ENCODE measurements at regions not wholly inside any gene's neighbourhood (a gene's known extent, or its start where the extent isn't known, plus 50 kb on each side); places are given as distances from the start of the nearest gene placed in this dataset.

- H3K27ac ChIP-seq = no peak overlapping the region
- no peak overlapping the region for H3K4me3 ChIP-seq
- H3K36me3 ChIP-seq = no peaks in the 10 kb centered on the region
- no peak for ATAC-seq
- intact Hi-C loops (cut with DNase I) = no loop called here
- TF ChIP-seq CTCF (IDR thresholded peaks at IDR 0.05) = no peak
- H3K27me3 ChIP-seq = no peaks in the 10 kb centered on the region
- no peaks in the 10 kb centered on the region for H3K9me3 ChIP-seq
- DNase-seq = no peak
- H3K4me1 ChIP-seq = peaks cover 6% of the 10 kb centered on the region
Measured at GRCh38 chr13:29909081-29909730, 58.8 kb upstream of the UBL3 start.

GRCh38 chr13:29908416-29909080 lies 58.1 kb upstream of the UBL3 start:
- ATAC-seq (no peak), DNase-seq (no peak)
- H3K27ac ChIP-seq = no peak overlapping the region
- no peaks in the 10 kb centered on the region for H3K9me3 ChIP-seq
- intact Hi-C loops (cut with DNase I) = no loop called here
- no peaks in the 10 kb centered on the region for H3K36me3 ChIP-seq
- TF ChIP-seq CTCF (IDR thresholded peaks at IDR 0.05) = no peak
- no peak overlapping the region for H3K4me3 ChIP-seq
- no peaks in the 10 kb centered on the region for H3K27me3 ChIP-seq
- H3K4me1 ChIP-seq = peaks cover 6% of the 10 kb centered on the region

GRCh38 chr13:29907670-29908069 lies 57.3 kb upstream of the UBL3 start:
- H3K27me3 ChIP-seq = no peaks in the 10 kb centered on the region
- TF ChIP-seq CTCF (IDR thresholded peaks at IDR 0.05) = no peak
- no peaks in the 10 kb centered on the region for H3K9me3 ChIP-seq
- peaks cover 13% of the 10 kb centered on the region for H3K4me1 ChIP-seq
- H3K27ac ChIP-seq = no peak overlapping the region
- H3K36me3 ChIP-seq = no peaks in the 10 kb centered on the region
- ATAC-seq = no peak
- no peak for DNase-seq
- no peak overlapping the region for H3K4me3 ChIP-seq
- intact Hi-C loops (cut with DNase I) = no loop called here

- Histone ChIP-seq H3K36me3 (no peaks in the 10 kb centered on the region), H3K27ac (no peak overlapping the region), H3K27me3 (no peaks in the 10 kb centered on the region), H3K9me3 (no peaks in the 10 kb centered on the region), H3K4me3 (no peak overlapping the region), H3K4me1 (peaks cover 17% of the 10 kb centered on the region)
- ATAC-seq = no peak
- DNase-seq = no peak
- no peak for TF ChIP-seq CTCF (IDR thresholded peaks at IDR 0.05)
- intact Hi-C loops (cut with DNase I) = no loop called here
Measured at GRCh38 chr13:29906432-29907011, 56.1 kb upstream of the UBL3 start.

- H3K4me1 ChIP-seq = peaks cover 17% of the 10 kb centered on the region
- peak; percentile 85 for ATAC-seq
- no peak for DNase-seq
- H3K9me3 ChIP-seq = no peaks in the 10 kb centered on the region
- intact Hi-C loops (cut with DNase I) = no loop called here
- TF ChIP-seq CTCF (IDR thresholded peaks at IDR 0.05) = no peak
- no peaks in the 10 kb centered on the region for H3K36me3 ChIP-seq
- no peak overlapping the region for H3K4me3 ChIP-seq
- H3K27ac ChIP-seq = peak overlapping the region; percentile 21
- H3K27me3 ChIP-seq = no peaks in the 10 kb centered on the region
Measured at GRCh38 chr13:29905845-29906244, 55.4 kb upstream of the UBL3 start.

All from upper lobe of right lung (tissue), 1 donor.